H1 (cell line): ENCODE measurements at regions not wholly inside any gene's neighbourhood (a gene's known extent, or its start where the extent isn't known, plus 50 kb on each side); places are given as distances from the start of the nearest gene placed in this dataset.

ENCODE experiments used
- CTCF ChIA-PET: fragments of 300-600 bp; sonication (Branson Sonifier 250); formaldehyde crosslinking; loops from one replicate; lab custom pipeline; 2021; ENCODE audit not compliant: partially characterized antibody; lab: Charles Lee
- POLR2A ChIA-PET: fragments of 300-600 bp; sonication (Branson Sonifier 250); formaldehyde crosslinking; loops from one replicate; lab custom pipeline; 2021; ENCODE audit warnings: inconsistent platforms; ENCODE audit not compliant: partially characterized antibody; lab: Charles Lee
- DNase-seq, 2 experiments: peaks; one replicate each; pipeline versions ENCODE4 v3.0.0 to v3.0.0-alpha.2; 2010 to 2022; ENCODE audit warnings: low spot score in 2 of 2, low read depth in 1 of 2, mixed read lengths in 1 of 2
- FAIRE-seq: peaks from 2 replicates; lab custom pipeline; 2011; peaks lifted over from hg19 to GRCh38; lab: Jason Lieb, UNC
- H2AFZ ChIP-seq: 2 replicates; pipeline ENCODE4 v1.8.1; 2012; ENCODE audit warnings: low read length, inconsistent platforms
- H2AK5ac ChIP-seq: 2 replicates; pipeline ENCODE4 v1.6.1; 2013; ENCODE audit warnings: low read depth, low read length
- H2BK120ac ChIP-seq: replicated peaks from 2 replicates; pipeline ENCODE3; 2013; ENCODE audit warnings: low read depth, low read length, inconsistent platforms
- H2BK12ac ChIP-seq: 2 replicates; pipeline ENCODE4 v1.6.1; 2013; ENCODE audit warnings: low read depth, low read length
- H2BK15ac ChIP-seq: 2 replicates; pipeline ENCODE4 v1.6.1; 2013; ENCODE audit warnings: low read length
- H2BK20ac ChIP-seq: 2 replicates; pipeline ENCODE4 v1.6.1; 2013; ENCODE audit warnings: low read length
- H2BK5ac ChIP-seq: 2 replicates; pipeline ENCODE4 v1.6.1; 2013; ENCODE audit warnings: low read depth, low read length
- H3K14ac ChIP-seq: 2 replicates; pipeline ENCODE4 v1.6.1; 2013; ENCODE audit warnings: inconsistent platforms; ENCODE audit not compliant: insufficient read length
- H3K18ac ChIP-seq: 2 replicates; pipeline ENCODE4 v1.6.1; 2013; ENCODE audit warnings: low read length; ENCODE audit errors: extremely low read depth
- H3K23ac ChIP-seq: 2 replicates; pipeline ENCODE4 v1.6.1; 2013; ENCODE audit warnings: inconsistent platforms; ENCODE audit not compliant: insufficient read length
- H3K23me2 ChIP-seq: 2 replicates; pipeline ENCODE4 v1.6.1; 2013; ENCODE audit warnings: low read depth, low read length
- H3K27ac ChIP-seq: 2 replicates; pipeline ENCODE4 v1.6.1; 2011; ENCODE audit warnings: low read depth, low read length, inconsistent platforms
- H3K27me3 ChIP-seq, 4 experiments: replicated peaks in 1 of 4; 1 replicate in 1 of 4; 2 replicates in 3 of 4; pipeline versions ENCODE4 v1.6.1 to v1.8.1; 2011 to 2013; ENCODE audit warnings: low read length in 3 of 4, mild to moderate bottlenecking in 3 of 4, inconsistent platforms in 2 of 4, mixed read lengths in 2 of 4, moderate library complexity in 1 of 4; ENCODE audit not compliant: control insufficient read depth in 3 of 4, insufficient read depth in 3 of 4; ENCODE audit errors: extremely low read depth in 1 of 4
- H3K36me3 ChIP-seq, 4 experiments: 2 replicates each; pipeline versions ENCODE4 v1.6.1 to v1.8.1; 2011 to 2013; ENCODE audit warnings: mild to moderate bottlenecking in 4 of 4, low read length in 3 of 4, moderate library complexity in 2 of 4, control low read depth in 1 of 4, inconsistent platforms in 1 of 4; ENCODE audit not compliant: insufficient read depth in 4 of 4, control insufficient read depth in 2 of 4
- H3K4ac ChIP-seq: replicated peaks from 2 replicates; pipeline ENCODE3; 2013; ENCODE audit warnings: low read length, low read depth, mixed read lengths, inconsistent platforms; ENCODE audit not compliant: insufficient read length
- H3K4me1 ChIP-seq, 4 experiments: replicated peaks in 1 of 4; 1 replicate in 1 of 4; 2 replicates in 3 of 4; pipeline versions ENCODE4 v1.6.1 to v1.8.1; 2011 to 2013; ENCODE audit warnings: low read length in 3 of 4, inconsistent platforms in 2 of 4, mixed read lengths in 1 of 4; ENCODE audit not compliant: insufficient read depth in 4 of 4, control insufficient read depth in 3 of 4
- H3K4me2 ChIP-seq, 2 experiments: 2 replicates each; pipeline versions ENCODE4 v1.6.1 to v1.8.1; 2011 to 2013; ENCODE audit warnings: low read depth in 2 of 2, low read length in 2 of 2, control low read depth in 1 of 2, inconsistent platforms in 1 of 2, mild to moderate bottlenecking in 1 of 2; ENCODE audit not compliant: insufficient read depth in 1 of 2
- H3K4me3 ChIP-seq, 4 experiments: fragments of 200-600, 300-600 bp in 1 of 4; sonication (generic), shearing (Covaris generic), sonication (Bioruptor Twin) in 1 of 4; 2 replicates each; pipeline versions ENCODE4 v1.5.1 to v1.8.1; 2011 to 2016; ENCODE audit warnings: low read length in 4 of 4, low read depth in 3 of 4, control low read depth in 2 of 4, inconsistent platforms in 2 of 4, mild to moderate bottlenecking in 2 of 4, mixed read lengths in 1 of 4, moderate library complexity in 1 of 4; ENCODE audit not compliant: insufficient read depth in 2 of 4; ENCODE audit errors: extremely low read depth in 1 of 4
- H3K56ac ChIP-seq: replicated peaks from 2 replicates; pipeline ENCODE3; 2013; ENCODE audit warnings: low read depth, mild to moderate bottlenecking, mixed read lengths, low read length, inconsistent platforms; ENCODE audit not compliant: insufficient read length
- H3K79me1 ChIP-seq: 2 replicates; pipeline ENCODE4 v1.6.1; 2013; ENCODE audit warnings: low read depth, low read length, control low read depth
- H3K79me2 ChIP-seq, 2 experiments: 2 replicates each; pipeline versions ENCODE4 v1.6.1 to v1.8.1; 2012 to 2013; ENCODE audit warnings: low read length in 2 of 2, mild to moderate bottlenecking in 2 of 2, inconsistent platforms in 1 of 2; ENCODE audit not compliant: insufficient read depth in 2 of 2, control insufficient read depth in 1 of 2
- H3K9ac ChIP-seq, 4 experiments: replicated peaks in 1 of 4; 1 replicate in 1 of 4; 2 replicates in 3 of 4; pipeline versions ENCODE4 v1.6.1 to v1.8.1; 2011 to 2013; ENCODE audit warnings: low read depth in 3 of 4, low read length in 3 of 4, control low read depth in 2 of 4, mild to moderate bottlenecking in 2 of 4, moderate library complexity in 2 of 4, inconsistent platforms in 1 of 4; ENCODE audit errors: extremely low read depth in 1 of 4
- H3K9me3 ChIP-seq, 2 experiments: 2 replicates each; pipeline versions ENCODE4 v1.6.1 to v1.8.1; 2012 to 2013; ENCODE audit warnings: mild to moderate bottlenecking in 2 of 2, moderate library complexity in 2 of 2, control low read depth in 1 of 2, inconsistent platforms in 1 of 2, low read depth in 1 of 2, low read length in 1 of 2, mixed read lengths in 1 of 2; ENCODE audit not compliant: insufficient read depth in 2 of 2
- H4K20me1 ChIP-seq, 2 experiments: replicated peaks in 1 of 2; 2 replicates each; pipeline versions ENCODE3 to v1.8.1; 2011 to 2013; ENCODE audit warnings: inconsistent platforms in 2 of 2, low read length in 2 of 2, mild to moderate bottlenecking in 1 of 2; ENCODE audit not compliant: insufficient read depth in 2 of 2, control insufficient read depth in 1 of 2
- H4K5ac ChIP-seq: 2 replicates; pipeline ENCODE4 v1.6.1; 2013; ENCODE audit warnings: low read length, low read depth, mixed read lengths, inconsistent platforms; ENCODE audit not compliant: insufficient read length
- H4K8ac ChIP-seq: 2 replicates; pipeline ENCODE4 v1.8.0; 2013; ENCODE audit warnings: mild to moderate bottlenecking, moderate library complexity, low read length, inconsistent platforms; ENCODE audit not compliant: insufficient read depth; ENCODE audit errors: extremely low read depth
- H4K91ac ChIP-seq: replicated peaks from 2 replicates; pipeline ENCODE3; 2013; ENCODE audit warnings: low read length, mixed read lengths, inconsistent platforms; ENCODE audit not compliant: insufficient read length
- CHD2 ChIP-seq: IDR thresholded peaks from 2 replicates; pipeline ENCODE4 v1.6.1; 2012; ENCODE audit warnings: low read length, improper control_type of control experiment
- E2F6 ChIP-seq: IDR thresholded peaks from 2 replicates; pipeline ENCODE4 v1.6.1; 2012; ENCODE audit warnings: inconsistent platforms
- EP300 ChIP-seq, 2 experiments: IDR thresholded peaks; 1 replicate in 1 of 2; 2 replicates in 1 of 2; pipeline ENCODE4 v1.6.1; 2011 to 2012; ENCODE audit warnings: low read depth in 2 of 2, low read length in 2 of 2, mild to moderate bottlenecking in 2 of 2, borderline replicate concordance in 1 of 2, inconsistent platforms in 1 of 2, moderate library complexity in 1 of 2
- HDAC6 ChIP-seq: IDR thresholded peaks from one replicate; pipeline ENCODE4 v1.7.1; 2012; ENCODE audit warnings: low read depth, mild to moderate bottlenecking, inconsistent platforms, low read length, moderate library complexity
- JUND ChIP-seq: IDR thresholded peaks from 2 replicates; pipeline ENCODE4 v1.6.1; 2011; ENCODE audit warnings: mild to moderate bottlenecking, improper control_type of control experiment, low read length
- KDM4A ChIP-seq: IDR thresholded peaks from one replicate; pipeline ENCODE4 v1.7.1; 2012; ENCODE audit warnings: low read depth, mild to moderate bottlenecking, moderate library complexity, low read length, inconsistent platforms; ENCODE audit not compliant: severe bottlenecking
- RAD21 ChIP-seq, 2 experiments: IDR thresholded peaks in 1 of 2; conservative IDR thresholded peaks in 1 of 2; 2 replicates each; pipeline ENCODE4 v1.6.1; 2011; ENCODE audit warnings: low read depth in 2 of 2, low read length in 2 of 2, improper control_type of control experiment in 1 of 2, inconsistent platforms in 1 of 2, mild to moderate bottlenecking in 1 of 2, moderate library complexity in 1 of 2
- RFX5 ChIP-seq: IDR thresholded peaks from 2 replicates; pipeline ENCODE4 v1.6.1; 2011; ENCODE audit warnings: low read depth, low read length, improper control_type of control experiment, borderline replicate concordance
- RNF2 ChIP-seq: fragments of 200-900, 300-1000 bp; sonication (generic); IDR thresholded peaks from 2 replicates; pipeline ENCODE4 v1.7.1; 2016; ENCODE audit warnings: borderline replicate concordance, low read depth, mild to moderate bottlenecking, antibody characterized with exemption, low read length; ENCODE audit not compliant: poor library complexity, severe bottlenecking; ENCODE audit errors: missing control alignments
- SAP30 ChIP-seq: fragments of 300-600 bp; sonication (generic); IDR thresholded peaks from 2 replicates; pipeline ENCODE4 v1.7.1; 2012; ENCODE audit warnings: low read length, moderate library complexity, mild to moderate bottlenecking, inconsistent platforms; ENCODE audit not compliant: insufficient read depth, insufficient replicate concordance
- TEAD4 ChIP-seq: IDR thresholded peaks from 2 replicates; pipeline ENCODE4 v1.6.1; 2012; ENCODE audit warnings: low read depth, low read length, inconsistent platforms, mixed read lengths
- ZNF274 ChIP-seq: IDR thresholded peaks from 2 replicates; pipeline ENCODE4 v1.7.0; 2012; ENCODE audit warnings: low read length, borderline replicate concordance; ENCODE audit errors: extremely low read depth
- WGBS, 2 experiments: shearing (Covaris generic) in 1 of 2; methylation state at CpG; one replicate each; pipeline versions ENCODE4 v1.1.6 to v1.1.7; 2013 to 2015; ENCODE audit warnings: low lambda C conversion rate in 2 of 2, mixed read lengths in 2 of 2, inconsistent platforms in 1 of 2, low coverage in 1 of 2, missing lambda C conversion rate in 1 of 2; ENCODE audit not compliant: insufficient replicate concordance in 2 of 2, insufficient coverage in 1 of 2, insufficient read length in 1 of 2; ENCODE audit errors: extremely low coverage in 1 of 2, missing lambda C conversion rate in 1 of 2; 5-methylcytosine and 5-hydroxymethylcytosine counted together

GRCh38 chr12:74817499-74817898, 279.9 kb downstream of the ATXN7L3B start:
- 100% methylated on average over 3 of the region's 3 CpGs; no CpG with 5 or more reads in 1 of the 2 experiments for WGBS, 2 experiments
- FAIRE-seq: no peak

More at GRCh38 chr12:74817499-74817898, 279.9 kb downstream of the ATXN7L3B start:
- Histone ChIP-seq H2BK120ac (no peak overlapping the region), H3K79me2 (no peaks in the 10 kb centered on the region), H3K4me3 (no peak overlapping the region), H3K56ac (no peak overlapping the region), H3K9ac (no peak overlapping the region), H3K36me3 (no peaks in the 10 kb centered on the region), H4K8ac (no peak overlapping the region), H4K20me1 (no peaks in the 10 kb centered on the region), H3K79me1 (no peaks in the 10 kb centered on the region), H2BK12ac (no peak overlapping the region), H2AFZ (no peak overlapping the region), H3K9me3 (peaks cover 8 to 9% of the 10 kb centered on the region in 2 experiments; a peak in 1 of 4 replicates), H3K23ac (no peak overlapping the region), H2BK5ac (no peak overlapping the region), H2BK15ac (no peak overlapping the region), H3K4me1 (no peaks in the 10 kb centered on the region), H3K4ac (no peak overlapping the region), H2BK20ac (no peak overlapping the region), H2AK5ac (no peak overlapping the region), H3K18ac (no peak overlapping the region), H3K23me2 (no peaks in the 10 kb centered on the region), H4K5ac (no peak overlapping the region), H3K27ac (no peak overlapping the region), H4K91ac (no peak overlapping the region), H3K14ac (no peak overlapping the region), H3K27me3 (no peaks in the 10 kb centered on the region), H3K4me2 (no peak overlapping the region)
- no peak for DNase-seq
- POLR2A ChIA-PET: no interaction called here
- CTCF ChIA-PET: interaction anchor here (1.0 to 3.1 kb wide), 2 partner anchors 14 to 516 kb away, joined by 3 to 14 read pairs; partner anchors contain the start of gene GLIPR1L1
- TF ChIP-seq ZNF274 (no peak), HDAC6 (no peak), JUND (no peak), TEAD4 (no peak), RAD21 (IDR thresholded peaks at IDR 0.05 in 1 of 2, conservative IDR thresholded peaks at IDR 0.05 in 1 of 2; ENCODE audit: low read depth in 2 of 2, low read length in 2 of 2) (no peak), EP300 (IDR thresholded peaks at IDR 0.05; ENCODE audit: borderline replicate concordance in 1 of 2, low read depth in 2 of 2, low read length in 2 of 2) (no peak), CHD2 (no peak), KDM4A (no peak), E2F6 (no peak), SAP30 (no peak), RNF2 (no peak), RFX5 (no peak)
